ENCODE measurements at regions not wholly inside any gene's neighbourhood (a gene's known extent, or its start where the extent isn't known, plus 50 kb on each side); places are given as distances from the start of the nearest gene placed in this dataset.
"Not testable (repeated sequence)": the region's sequence is repeated elsewhere in the genome, so short reads cannot be mapped to it uniquely, and the experiment has no call there.

DNA sequence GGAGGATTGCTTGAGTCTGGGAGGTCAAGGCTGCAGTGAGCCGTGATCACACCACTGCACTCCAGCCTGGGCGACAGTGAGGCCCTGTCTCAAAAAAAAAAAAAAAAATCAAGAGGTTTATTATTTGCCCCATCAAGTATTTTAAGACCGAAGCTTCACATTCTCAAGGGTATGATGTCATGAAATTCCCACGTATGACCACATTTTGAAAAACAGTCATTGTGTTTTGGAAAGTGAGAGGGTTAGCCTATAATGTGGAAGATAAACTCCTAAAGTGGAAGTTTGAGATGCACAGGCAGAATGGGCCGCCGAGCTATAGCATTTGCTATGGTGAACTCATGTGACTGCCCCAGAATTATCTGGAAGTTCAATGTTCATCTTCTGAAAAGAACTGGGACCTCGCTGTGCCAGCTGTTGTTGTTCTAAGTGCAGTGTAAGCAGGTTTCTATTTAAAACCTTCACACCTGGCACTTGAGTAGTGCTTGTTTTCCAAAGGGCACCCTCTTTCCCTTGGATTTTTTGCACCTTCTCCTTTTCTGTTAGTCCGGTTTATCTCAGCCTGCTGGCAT, 96.9 kb upstream of the SLC25A33 start:
- no peak for DNase-seq

DNA sequence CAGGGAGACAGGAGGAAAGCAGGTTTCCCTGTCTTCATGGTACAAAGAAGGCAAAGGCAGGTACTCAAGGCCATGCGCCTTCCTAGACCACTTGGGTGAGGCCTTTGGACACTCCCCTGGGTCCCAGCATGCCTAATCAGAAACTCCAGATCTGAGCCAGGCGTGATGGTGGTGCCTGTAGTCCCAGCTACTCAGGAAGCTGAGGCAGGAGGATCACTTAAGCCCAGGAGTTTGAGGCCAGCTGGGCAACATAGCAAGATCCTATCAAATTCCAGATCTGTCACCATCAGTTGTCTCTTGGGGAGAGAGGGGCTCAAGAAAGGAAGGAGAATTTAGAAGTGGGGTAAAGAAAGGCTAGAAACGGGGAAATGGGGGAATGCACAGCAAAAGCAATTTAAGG, 96.3 kb upstream of the SLC25A33 start:
- no peak for DNase-seq

DNA sequence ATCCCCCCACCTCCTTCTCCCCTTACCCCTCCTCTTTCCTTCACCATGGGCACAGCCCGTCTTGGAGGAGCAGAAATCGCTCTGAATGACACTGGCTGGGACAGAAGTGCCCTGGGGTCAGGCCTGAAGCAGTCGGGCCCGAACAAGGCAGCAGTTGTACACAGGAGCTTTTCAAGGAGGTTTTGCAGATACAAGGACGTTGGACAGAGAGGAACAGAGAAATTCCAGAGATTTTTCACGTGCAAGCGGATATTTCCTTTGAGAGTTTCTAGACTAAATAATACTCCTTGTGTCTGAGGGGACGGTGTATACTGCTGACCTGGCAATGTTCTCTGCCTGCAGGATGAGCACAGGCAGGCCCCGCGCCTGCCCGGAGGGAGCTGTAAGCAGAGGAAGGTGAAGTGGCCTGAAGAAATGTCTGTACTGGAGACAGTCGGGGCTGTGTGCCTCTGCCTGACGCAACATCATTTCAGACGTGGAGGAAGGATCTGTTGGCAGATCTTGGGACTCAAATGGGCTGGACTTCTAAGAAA, 95.3 kb upstream of the SLC25A33 start:
- DNase-seq, result no peak

DNA sequence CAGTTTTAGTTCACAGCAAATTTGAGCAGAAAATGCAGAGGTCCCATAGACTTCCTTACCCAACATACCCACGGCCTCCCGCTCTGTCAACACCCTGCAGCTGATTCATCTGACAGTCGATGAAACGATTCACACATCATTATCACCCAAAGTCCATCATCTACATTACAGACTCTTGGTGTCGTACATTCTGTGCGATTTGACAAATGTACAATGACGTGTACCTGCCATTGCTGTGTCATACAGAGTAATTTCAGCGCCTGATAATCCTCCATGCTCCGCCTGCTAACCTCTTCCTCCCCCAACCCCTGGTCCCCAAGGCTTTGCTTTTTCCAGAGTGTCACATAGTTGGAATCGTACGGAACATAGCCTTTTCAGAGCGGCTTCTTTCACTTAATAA, 94.7 kb upstream of the SLC25A33 start:
- no peak for DNase-seq

DNA sequence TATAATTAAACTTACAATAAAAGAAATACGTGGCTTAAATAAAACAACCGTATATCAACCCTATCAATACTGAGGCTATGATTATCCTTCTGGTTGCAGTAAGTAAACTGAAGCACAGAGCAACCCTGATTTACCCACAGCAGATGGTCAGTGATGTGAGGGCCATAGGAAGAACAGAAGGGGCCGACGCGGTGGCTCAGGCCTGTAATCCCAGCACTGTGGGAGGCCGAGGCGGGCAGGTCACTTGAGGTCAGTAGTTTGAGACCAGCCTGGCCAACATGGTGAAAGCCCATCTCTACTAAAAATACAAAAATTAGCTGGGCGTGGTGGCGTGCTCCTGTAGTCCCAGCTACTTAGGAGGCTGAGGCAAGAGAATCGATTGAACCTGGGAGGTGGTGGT, 94.2 kb upstream of the SLC25A33 start:
- not testable (repeated sequence) for DNase-seq

DNA sequence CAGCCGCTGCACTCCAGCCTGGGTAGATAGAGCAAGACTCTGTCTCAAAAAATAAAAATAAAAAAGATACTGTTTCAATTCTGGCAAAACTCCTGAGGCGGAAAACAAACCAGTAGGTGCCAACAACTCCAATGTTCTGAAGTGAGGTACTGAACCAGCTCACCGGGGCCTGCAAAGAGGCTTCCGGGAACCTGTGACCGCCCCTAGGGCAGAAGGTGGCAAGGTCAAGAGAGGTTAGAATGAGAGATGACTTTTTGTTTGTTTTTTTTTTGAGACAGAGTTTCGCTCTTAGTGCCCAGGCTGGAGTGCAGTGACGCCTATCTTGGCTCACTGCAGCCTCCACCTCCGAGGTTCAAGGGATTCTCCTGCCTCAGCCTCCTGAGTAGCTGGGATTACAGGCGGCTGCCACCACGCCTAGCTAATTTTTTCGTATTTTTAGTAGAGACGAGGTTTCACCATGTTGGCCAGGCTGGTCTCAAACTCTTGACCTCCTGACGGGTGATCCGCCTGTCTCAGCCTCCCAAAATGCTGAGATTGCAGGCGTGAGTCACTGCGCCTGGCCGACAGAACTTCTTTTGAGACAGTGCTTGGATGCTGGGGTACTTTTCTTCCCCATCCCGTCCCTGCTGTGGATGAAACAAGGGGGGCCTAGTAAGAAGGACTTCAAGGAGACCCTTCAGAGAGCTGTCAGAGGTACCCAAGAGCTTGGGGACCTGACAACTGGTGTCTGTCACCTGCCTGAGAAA, 91.9 kb upstream of the SLC25A33 start:
- no peak for DNase-seq

DNA sequence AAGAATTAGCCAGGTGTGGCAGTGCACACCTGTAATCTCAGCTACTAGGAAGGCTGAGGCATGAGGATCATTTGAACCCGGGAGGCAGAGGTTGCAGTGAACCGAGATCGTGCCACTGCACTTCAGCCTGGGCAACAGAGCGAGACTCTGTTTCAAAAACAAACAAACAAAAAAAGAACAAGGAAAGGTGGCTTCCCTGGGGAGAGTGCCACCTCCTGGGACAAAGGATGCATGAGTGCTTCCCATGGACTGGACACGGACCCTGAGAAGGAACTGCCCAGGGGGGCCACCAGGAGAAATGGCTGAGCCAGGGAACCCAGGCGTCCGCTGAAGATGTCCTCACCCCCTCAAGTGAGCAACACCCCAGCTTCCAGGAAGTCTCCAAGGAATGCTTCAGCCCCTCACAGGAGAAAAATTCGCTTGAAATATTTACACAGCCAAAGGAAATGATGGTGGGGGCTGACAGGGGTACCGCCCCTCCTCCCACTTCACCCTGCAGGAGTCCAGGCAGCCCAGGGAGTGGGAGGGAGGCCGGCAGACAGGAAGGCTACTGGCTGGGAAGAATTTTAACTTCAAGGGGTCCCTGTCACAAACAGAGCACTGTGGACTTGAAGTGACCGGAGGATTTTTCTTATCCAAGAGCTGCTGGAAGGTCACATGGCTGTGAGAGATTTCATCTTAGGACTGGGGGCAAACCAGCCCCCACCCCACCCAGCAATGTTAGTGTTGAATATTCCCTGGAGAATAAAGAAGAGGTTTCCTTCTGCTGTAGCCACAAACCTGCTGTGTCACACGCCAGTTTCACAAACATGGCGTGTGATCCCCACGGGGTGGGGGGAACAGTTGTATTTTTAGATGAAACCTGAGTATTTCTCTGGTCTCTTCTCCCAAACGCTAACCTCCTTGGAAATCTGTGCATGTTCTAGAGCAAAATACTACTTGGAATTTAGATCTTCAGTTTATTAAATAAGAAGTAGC, 90.8 kb upstream of the SLC25A33 start:
- DNase-seq, result no peak

DNA sequence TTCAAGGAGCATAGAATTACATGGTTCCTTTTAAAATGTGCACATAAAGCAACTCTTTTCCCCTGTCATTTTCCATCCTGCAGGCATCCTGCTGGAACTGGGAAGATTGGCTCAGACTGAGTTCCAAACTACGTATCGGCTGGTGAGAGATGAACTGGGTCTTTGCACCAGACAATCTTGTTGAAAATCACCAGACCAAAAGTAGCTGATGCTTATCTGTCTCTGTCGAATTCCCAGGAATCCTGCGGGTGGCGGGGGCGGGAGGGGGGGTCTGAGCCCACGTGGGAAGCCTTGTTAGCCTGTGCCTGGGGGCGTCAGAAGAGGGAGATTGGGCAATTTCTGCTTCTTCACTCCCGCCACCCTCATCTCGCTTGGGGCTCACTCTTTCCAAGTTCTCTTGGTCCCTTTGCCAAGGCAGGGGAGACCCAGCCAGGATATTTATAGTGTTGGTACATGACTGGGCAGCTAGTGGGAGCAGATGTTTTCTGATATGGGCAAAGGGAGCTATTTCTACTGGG, 90.1 kb upstream of the SLC25A33 start:
- no peak for DNase-seq

DNA sequence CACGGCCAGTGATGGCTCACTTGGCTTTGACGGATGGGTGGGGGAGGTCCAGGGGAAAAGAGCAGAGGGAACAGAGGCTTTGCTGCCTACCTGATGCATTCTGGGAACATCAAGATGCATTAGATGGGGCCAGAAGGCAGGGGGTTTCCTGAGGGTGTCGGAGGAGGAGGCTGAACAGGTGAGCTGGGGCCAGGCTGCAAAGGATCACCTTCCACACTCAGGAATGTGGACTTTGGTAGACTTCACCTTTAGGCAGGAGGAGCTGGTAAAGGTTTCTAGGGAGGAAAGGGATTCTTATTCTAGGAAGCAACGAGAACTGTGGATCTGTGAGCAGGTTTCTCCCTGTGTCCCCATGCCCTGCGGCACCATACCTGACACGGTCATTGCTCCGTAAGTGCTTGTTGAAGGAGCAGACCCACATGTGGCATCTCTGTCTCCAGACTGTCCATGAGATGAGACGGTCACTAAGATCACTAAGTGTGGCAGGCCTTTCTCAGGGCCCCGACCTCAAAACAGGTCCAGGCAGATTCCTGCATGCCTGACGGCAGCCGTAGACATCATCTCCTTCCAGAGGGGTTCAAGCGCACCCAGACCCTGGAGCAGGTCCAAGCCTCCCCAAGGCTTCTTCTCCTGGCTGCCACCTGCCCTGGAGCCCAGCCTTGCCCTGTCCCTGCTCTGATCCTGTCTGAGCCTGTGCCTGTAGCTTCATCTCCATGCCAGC, 89.1 kb upstream of the SLC25A33 start:
- no peak for DNase-seq

DNA sequence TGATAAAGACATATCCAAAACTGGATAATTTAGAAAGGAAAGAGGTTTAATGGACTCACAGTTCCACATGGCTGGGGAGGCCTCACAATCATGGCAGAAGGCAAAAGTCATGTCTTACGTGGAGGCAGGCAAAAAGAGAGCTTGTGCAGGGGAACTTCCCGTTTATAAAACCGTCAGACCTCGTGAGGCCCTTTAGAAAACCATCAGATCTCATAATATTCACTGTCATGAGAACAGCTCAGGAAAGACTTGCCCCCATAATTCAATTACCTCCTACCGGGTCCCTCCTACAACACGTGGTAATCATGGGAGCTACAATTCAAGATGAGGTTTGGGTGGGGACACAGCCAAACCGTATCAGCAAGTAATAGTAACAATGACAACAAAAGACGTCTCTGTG, 88.2 kb upstream of the SLC25A33 start:
- DNase-seq, result no peak

DNA sequence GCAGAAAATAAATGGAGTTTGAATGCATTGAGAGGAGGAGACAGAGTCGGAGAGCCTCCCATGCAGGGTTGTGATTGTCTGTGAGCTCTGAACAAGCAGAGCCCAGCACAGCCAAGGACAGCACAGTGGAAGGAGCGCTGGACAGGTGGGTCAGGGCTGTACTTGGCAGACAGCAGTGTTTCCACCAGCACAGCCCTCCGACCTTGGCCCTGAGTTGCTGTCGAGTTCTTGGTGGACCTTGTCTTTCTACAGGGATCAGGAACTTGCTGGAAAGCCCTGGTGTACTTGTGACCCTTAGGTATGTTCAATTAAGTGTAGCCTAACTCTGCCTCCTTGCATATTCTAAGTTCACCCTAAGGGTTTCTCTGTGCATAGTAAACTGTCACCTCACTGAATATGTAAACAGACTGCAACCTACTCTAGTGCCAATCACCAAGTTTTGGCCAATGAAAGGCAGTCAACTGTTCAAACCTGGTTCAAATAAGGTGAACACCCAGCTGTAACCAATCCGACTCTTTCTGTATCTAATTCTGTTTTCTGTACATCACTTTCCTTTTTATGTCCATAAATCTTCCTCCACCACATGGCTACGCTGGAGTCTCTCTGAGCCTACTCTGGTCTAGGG, 86.6 kb upstream of the SLC25A33 start:
- DNase-seq, result no peak

DNA sequence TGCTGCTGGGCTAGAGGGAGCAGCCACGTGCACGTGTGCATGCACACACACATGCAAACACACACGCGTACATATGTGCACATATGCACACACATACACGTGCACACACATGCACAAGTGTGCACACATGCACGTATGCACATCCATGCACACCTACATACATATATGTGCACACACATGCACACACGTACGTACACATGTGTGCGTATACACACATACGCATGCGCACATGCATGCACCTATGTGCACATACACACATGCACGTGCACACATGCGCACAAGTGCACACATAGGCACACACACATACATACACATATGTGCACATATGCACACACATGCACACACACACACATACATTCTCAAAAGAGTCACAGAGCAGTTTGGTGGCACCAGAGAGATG, 85.9 kb upstream of the SLC25A33 start:
- DNase-seq, result no peak

DNA sequence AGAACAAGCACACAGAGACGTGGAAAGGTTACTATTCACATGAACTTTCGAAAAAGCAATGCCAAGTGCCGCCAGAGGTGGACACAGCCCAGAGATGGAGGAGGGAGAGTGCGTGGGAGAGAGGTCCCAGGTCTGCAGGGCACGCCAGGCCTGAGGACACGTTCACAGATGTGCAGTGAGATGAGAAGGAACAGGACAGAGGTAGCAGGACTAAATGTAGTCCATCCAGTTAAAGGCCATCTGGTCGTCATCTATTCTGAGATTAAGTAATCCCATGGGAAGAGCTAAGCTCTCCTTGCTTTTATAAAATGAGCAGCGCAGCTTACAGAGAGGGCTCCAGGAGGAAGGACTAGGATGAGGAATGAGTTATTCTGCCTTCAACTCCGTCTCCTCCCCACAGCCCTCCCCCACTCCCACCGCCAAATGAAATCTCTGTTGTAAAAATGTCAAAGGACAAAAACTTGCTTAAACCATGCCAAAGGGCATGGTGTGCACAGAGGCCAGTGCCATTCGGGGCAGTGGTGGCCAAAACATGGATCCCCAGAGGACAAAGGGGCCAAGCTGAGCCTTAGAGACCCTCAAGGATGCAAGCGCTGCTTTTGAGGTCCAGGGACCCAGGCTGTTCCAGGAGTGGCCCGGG, 85.4 kb upstream of the SLC25A33 start:
- no peak for DNase-seq

DNA sequence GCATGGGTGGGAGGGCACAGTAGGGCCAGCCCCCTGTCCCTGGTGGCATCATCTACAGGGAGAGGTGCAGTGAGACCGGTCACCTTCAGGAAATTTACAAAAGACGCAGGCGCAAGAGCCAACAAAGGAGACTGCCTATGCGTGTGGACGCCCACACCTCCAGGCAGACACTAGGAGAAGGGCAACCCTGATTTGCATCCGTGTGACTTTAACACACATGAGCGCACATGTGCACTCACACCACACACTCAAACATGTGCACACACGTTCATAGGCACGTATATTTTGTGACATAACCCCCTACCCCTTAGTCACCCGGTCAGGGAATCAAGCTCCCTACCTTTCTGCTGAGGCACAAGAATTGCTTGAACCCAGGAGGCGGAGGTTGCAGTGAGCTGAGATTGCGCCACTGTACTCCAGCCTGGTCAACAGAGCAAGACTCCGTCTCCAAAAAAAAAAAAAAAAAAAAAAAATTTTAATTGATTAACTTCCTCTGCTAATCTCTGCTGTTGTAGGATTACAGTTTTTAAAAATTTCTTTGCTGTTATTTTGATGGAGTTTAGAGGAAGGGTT, 84.7 kb upstream of the SLC25A33 start:
- DNase-seq, result no peak

DNA sequence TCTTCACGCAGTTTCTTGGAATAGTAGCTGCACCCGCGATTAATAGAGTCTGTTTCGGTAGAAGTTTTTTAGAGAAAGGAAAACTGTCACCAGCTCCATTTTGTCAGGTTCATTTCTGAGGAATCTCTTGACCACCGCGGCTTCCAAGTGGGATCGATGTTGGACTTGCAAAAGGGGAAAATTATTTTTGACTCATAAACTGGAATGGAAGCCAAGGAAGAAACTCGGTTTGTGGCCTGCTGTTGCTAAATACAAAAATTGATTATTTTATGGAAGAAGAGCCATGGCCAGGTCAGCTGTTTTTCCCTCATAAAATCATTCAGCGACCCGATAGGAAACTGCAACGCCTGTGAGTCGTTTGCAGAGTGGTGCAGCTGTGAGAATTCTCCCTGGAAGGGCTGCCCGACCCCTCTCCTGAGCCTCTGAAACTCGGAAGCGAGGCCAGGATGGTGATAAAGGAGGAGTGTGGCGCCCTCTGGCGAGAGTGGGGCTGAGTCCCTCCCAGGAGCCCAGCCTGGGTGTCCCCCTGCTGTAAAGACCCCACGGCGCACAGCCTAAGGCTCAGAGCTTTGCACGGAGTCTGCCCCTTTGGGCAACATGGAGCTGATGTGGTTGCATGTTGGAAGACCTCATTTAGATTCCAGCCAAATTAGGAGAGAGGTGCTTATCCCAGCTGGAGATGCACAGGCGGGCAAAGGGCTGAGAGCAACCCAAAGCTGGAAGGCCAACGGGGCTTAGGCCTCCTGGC, 83.6 kb upstream of the SLC25A33 start:
- DNase-seq, result peak; percentile 61

DNA sequence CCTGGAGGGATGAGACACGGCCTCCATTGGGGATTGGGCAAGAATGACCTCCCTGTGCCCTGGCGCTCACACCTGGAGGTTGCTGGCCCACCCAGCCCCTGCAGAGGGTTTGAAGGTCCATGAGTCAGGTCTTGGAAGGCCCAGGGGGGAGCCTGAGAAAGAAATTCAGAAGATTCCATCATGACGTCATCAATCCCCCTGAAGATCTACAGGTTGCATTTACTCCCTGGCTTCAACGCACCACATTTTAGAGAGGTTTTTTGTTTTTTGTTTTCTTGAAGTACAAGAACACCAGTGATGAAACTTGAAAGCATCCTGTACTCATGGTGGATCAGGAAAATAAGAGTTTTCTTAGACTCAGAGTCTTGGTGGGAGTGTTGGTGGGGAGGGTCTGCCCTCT, 82.4 kb upstream of the SLC25A33 start:
- DNase-seq, result no peak

DNA sequence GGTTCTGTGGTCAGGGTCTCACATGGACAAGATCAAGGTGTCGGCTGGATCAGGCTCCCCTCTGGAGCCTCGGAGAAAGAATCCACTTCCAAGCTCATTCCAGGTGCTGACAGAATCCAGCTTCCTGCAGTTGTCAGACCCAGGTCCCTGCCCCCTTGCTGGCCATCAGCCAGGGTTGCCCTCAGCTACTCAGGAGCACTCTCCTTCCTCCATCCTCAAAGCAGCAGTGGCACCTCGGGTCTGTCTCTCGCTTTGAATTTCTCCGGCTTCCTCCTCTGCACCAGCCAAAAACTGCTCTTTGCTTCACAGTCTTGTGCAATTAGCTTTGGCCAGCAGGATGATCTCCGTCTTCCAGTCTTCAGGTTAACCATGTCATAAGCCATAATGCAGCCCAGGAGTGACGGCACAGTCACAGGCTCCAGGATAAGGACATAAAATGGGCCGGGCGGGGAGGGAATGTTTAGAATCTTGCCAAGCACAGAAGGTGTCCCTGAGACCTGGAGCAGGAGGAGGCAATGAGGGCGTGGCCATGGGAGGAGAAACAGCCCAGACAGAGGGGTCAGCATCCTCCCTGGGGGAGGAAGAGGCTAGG, 79.4 kb upstream of the SLC25A33 start:
- no peak for DNase-seq

DNA sequence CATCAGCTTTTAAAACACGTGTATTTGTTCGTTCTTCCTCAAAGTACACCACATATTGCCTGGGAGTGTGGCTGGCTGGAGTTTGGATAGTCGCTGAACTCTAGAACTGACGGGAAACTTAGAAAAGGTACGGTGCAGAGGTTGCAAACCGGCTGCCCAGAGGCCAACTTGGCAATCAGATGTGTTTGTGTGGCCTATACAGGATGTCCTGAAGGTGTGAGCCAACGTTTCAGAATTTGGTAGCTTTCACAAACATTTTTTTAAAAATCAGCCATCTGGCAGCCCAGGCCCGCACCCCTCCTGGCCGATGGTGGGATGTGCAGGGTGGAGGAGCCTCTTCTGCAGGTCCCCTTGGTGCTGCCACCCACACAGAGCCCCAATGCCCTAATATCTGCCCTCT, 73.6 kb upstream of the SLC25A33 start:
- DNase-seq, result no peak

DNA sequence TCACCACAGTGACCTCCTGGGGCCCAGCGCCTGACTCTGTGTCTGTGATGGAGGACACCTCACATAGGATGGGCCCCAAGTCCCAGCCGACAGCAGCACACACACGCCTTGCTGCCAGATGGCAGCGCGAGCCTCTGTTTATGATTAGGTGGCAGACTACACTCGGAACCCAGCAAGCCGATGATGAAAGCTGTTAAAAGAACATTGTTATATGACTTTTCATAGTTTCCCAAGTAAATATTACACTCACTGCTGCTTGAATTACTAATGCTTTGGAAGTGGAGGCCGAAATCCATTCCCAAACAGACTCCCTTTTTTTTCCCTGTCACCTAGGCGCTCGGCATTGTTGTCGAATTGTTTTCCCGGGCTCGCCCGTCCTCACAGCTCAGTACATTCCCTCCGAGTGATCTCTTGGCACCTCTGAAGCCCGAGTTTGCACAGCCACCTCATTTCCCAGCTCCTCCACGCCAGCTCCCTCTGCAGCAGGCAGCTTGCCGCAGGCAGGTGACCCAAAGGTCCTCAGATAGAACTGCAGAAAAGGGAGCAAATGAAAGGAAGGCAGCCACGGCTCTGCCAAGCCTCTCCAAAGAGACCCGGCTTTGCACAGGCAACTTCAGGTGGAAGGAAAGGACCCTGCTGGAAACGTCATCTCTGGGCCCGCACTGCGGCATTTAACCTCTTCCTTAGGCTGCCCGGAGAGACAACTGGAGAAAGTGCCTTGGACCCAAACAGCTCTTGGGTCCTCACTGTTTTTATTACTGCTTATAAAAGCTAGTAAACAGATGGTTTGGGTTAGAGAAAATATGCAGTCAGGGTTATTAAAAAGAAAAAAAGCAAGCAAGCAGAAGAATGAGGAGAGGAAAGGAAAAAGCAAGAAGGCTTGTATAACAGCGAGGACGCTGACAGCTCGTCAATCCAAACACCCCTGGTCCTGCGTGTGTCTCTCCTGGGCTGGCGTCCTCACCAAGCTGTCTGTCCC, 72.2 kb upstream of the SLC25A33 start:
- no peak for DNase-seq

Measured in CD4-positive, alpha-beta T cell treated with Interleukin-17A for 1 hour (primary cell).